ENCODE measurements at regions not wholly inside any gene's neighbourhood (a gene's known extent, or its start where the extent isn't known, plus 50 kb on each side); places are given as distances from the start of the nearest gene placed in this dataset.

GRCh38 chr4:43716721-43717395, 731.8 kb downstream of the KCTD8 start:
- H3K9ac ChIP-seq (ENCODE audit: low read length): no peak overlapping the region

GRCh38 chr4:43718369-43718768, 730.2 kb downstream of the KCTD8 start:
- Histone ChIP-seq H3K9me3 (ENCODE audit: control insufficient read depth, insufficient read depth, low read depth, low read length) (no peaks in the 10 kb centered on the region), H3K36me3 (ENCODE audit: control insufficient read depth, insufficient read depth, low read length) (no peaks in the 10 kb centered on the region), H3K27me3 (ENCODE audit: control insufficient read depth, insufficient read depth, low read length) (no peaks in the 10 kb centered on the region), H3K4me3 (ENCODE audit: low read depth, low read length) (no peak overlapping the region), H3K9ac (ENCODE audit: low read length) (no peak overlapping the region), H3K27ac (ENCODE audit: low read depth, low read length) (no peak overlapping the region), H3K4me1 (ENCODE audit: control insufficient read depth, insufficient read depth, low read length) (no peaks in the 10 kb centered on the region)

More at GRCh38 chr4:43716721-43717395, 731.8 kb downstream of the KCTD8 start:
- no peaks in the 10 kb centered on the region for H3K9me3 ChIP-seq (ENCODE audit: control insufficient read depth, insufficient read depth, low read depth, low read length)
- H3K4me1 ChIP-seq (ENCODE audit: control insufficient read depth, insufficient read depth, low read length): no peaks in the 10 kb centered on the region
- H3K4me3 ChIP-seq (ENCODE audit: low read depth, low read length): no peak overlapping the region
- H3K36me3 ChIP-seq (ENCODE audit: control insufficient read depth, insufficient read depth, low read length): no peaks in the 10 kb centered on the region
- no peaks in the 10 kb centered on the region for H3K27me3 ChIP-seq (ENCODE audit: control insufficient read depth, insufficient read depth, low read length)
- H3K27ac ChIP-seq (ENCODE audit: low read depth, low read length): no peak overlapping the region

- H3K27ac ChIP-seq (ENCODE audit: low read depth, low read length): no peak overlapping the region
These were observed 715.7 kb downstream of the KCTD8 start for GRCh38 chr4:43732829-43733426.

GRCh38 chr4:43742083-43742482, 706.5 kb downstream of the KCTD8 start:
- Histone ChIP-seq H3K4me3 (ENCODE audit: low read depth, low read length) (no peak overlapping the region), H3K9me3 (ENCODE audit: control insufficient read depth, insufficient read depth, low read depth, low read length) (no peaks in the 10 kb centered on the region), H3K36me3 (ENCODE audit: control insufficient read depth, insufficient read depth, low read length) (no peaks in the 10 kb centered on the region), H3K4me1 (ENCODE audit: control insufficient read depth, insufficient read depth, low read length) (no peaks in the 10 kb centered on the region), H3K27ac (ENCODE audit: low read depth, low read length) (no peak overlapping the region), H3K9ac (ENCODE audit: low read length) (no peak overlapping the region), H3K27me3 (ENCODE audit: control insufficient read depth, insufficient read depth, low read length) (no peaks in the 10 kb centered on the region)

More at GRCh38 chr4:43732829-43733426, 715.7 kb downstream of the KCTD8 start:
- Histone ChIP-seq H3K36me3 (ENCODE audit: control insufficient read depth, insufficient read depth, low read length) (no peaks in the 10 kb centered on the region), H3K9me3 (ENCODE audit: control insufficient read depth, insufficient read depth, low read depth, low read length) (0 out of 2 replicates have a peak, but pooled peaks cover 8% of the 10 kb centered on the region), H3K4me3 (ENCODE audit: low read depth, low read length) (no peak overlapping the region), H3K27me3 (ENCODE audit: control insufficient read depth, insufficient read depth, low read length) (no peaks in the 10 kb centered on the region), H3K4me1 (ENCODE audit: control insufficient read depth, insufficient read depth, low read length) (no peaks in the 10 kb centered on the region), H3K9ac (ENCODE audit: low read length) (no peak overlapping the region)

- peaks cover 5% of the 10 kb centered on the region; the same call in 1 of the 2 replicates for H3K4me1 ChIP-seq (ENCODE audit: control insufficient read depth, insufficient read depth, low read length)
- no peak overlapping the region for H3K4me3 ChIP-seq (ENCODE audit: low read depth, low read length)
- H3K27ac ChIP-seq (ENCODE audit: low read depth, low read length): no peak overlapping the region
- H3K36me3 ChIP-seq (ENCODE audit: control insufficient read depth, insufficient read depth, low read length): no peaks in the 10 kb centered on the region
- no peak overlapping the region for H3K9ac ChIP-seq (ENCODE audit: low read length)
- no peaks in the 10 kb centered on the region for H3K27me3 ChIP-seq (ENCODE audit: control insufficient read depth, insufficient read depth, low read length)
- H3K9me3 ChIP-seq (ENCODE audit: control insufficient read depth, insufficient read depth, low read depth, low read length): no peaks in the 10 kb centered on the region
These were observed 694.0 kb downstream of the KCTD8 start for GRCh38 chr4:43754566-43754965.

- Histone ChIP-seq H3K9ac (ENCODE audit: low read length) (no peak overlapping the region), H3K36me3 (ENCODE audit: control insufficient read depth, insufficient read depth, low read length) (no peaks in the 10 kb centered on the region), H3K4me3 (ENCODE audit: low read depth, low read length) (no peak overlapping the region), H3K27me3 (ENCODE audit: control insufficient read depth, insufficient read depth, low read length) (no peaks in the 10 kb centered on the region), H3K27ac (ENCODE audit: low read depth, low read length) (no peak overlapping the region), H3K9me3 (ENCODE audit: control insufficient read depth, insufficient read depth, low read depth, low read length) (no peaks in the 10 kb centered on the region), H3K4me1 (ENCODE audit: control insufficient read depth, insufficient read depth, low read length) (peaks cover 5% of the 10 kb centered on the region; the same call in 1 of the 2 replicates)
These were observed 691.5 kb downstream of the KCTD8 start for GRCh38 chr4:43757147-43757546.

- Histone ChIP-seq H3K4me3 (ENCODE audit: low read depth, low read length) (no peak overlapping the region), H3K4me1 (ENCODE audit: control insufficient read depth, insufficient read depth, low read length) (peaks cover 5% of the 10 kb centered on the region; the same call in 1 of the 2 replicates), H3K36me3 (ENCODE audit: control insufficient read depth, insufficient read depth, low read length) (no peaks in the 10 kb centered on the region), H3K27me3 (ENCODE audit: control insufficient read depth, insufficient read depth, low read length) (no peaks in the 10 kb centered on the region), H3K27ac (ENCODE audit: low read depth, low read length) (no peak overlapping the region), H3K9ac (ENCODE audit: low read length) (no peak overlapping the region), H3K9me3 (ENCODE audit: control insufficient read depth, insufficient read depth, low read depth, low read length) (no peaks in the 10 kb centered on the region)
These were observed 689.8 kb downstream of the KCTD8 start for GRCh38 chr4:43758836-43759235.

GRCh38 chr4:43763029-43763610, 685.5 kb downstream of the KCTD8 start:
- Histone ChIP-seq H3K27ac (ENCODE audit: low read depth, low read length) (no peak overlapping the region), H3K4me1 (ENCODE audit: control insufficient read depth, insufficient read depth, low read length) (no peaks in the 10 kb centered on the region), H3K27me3 (ENCODE audit: control insufficient read depth, insufficient read depth, low read length) (no peaks in the 10 kb centered on the region), H3K9me3 (ENCODE audit: control insufficient read depth, insufficient read depth, low read depth, low read length) (no peaks in the 10 kb centered on the region), H3K36me3 (ENCODE audit: control insufficient read depth, insufficient read depth, low read length) (no peaks in the 10 kb centered on the region), H3K4me3 (ENCODE audit: low read depth, low read length) (no peak overlapping the region), H3K9ac (ENCODE audit: low read length) (no peak overlapping the region)

- Histone ChIP-seq H3K36me3 (ENCODE audit: control insufficient read depth, insufficient read depth, low read length) (no peaks in the 10 kb centered on the region), H3K4me3 (ENCODE audit: low read depth, low read length) (no peak overlapping the region), H3K27ac (ENCODE audit: low read depth, low read length) (no peak overlapping the region), H3K9me3 (ENCODE audit: control insufficient read depth, insufficient read depth, low read depth, low read length) (no peaks in the 10 kb centered on the region), H3K4me1 (ENCODE audit: control insufficient read depth, insufficient read depth, low read length) (no peaks in the 10 kb centered on the region), H3K27me3 (ENCODE audit: control insufficient read depth, insufficient read depth, low read length) (no peaks in the 10 kb centered on the region), H3K9ac (ENCODE audit: low read length) (no peak overlapping the region)
These were observed 683.1 kb downstream of the KCTD8 start for GRCh38 chr4:43765514-43765913.

- Histone ChIP-seq H3K4me3 (ENCODE audit: low read depth, low read length) (no peak overlapping the region), H3K36me3 (ENCODE audit: control insufficient read depth, insufficient read depth, low read length) (no peaks in the 10 kb centered on the region), H3K27ac (ENCODE audit: low read depth, low read length) (no peak overlapping the region), H3K9ac (ENCODE audit: low read length) (no peak overlapping the region), H3K27me3 (ENCODE audit: control insufficient read depth, insufficient read depth, low read length) (no peaks in the 10 kb centered on the region), H3K4me1 (ENCODE audit: control insufficient read depth, insufficient read depth, low read length) (no peaks in the 10 kb centered on the region), H3K9me3 (ENCODE audit: control insufficient read depth, insufficient read depth, low read depth, low read length) (no peaks in the 10 kb centered on the region)
These were observed 682.0 kb downstream of the KCTD8 start for GRCh38 chr4:43766648-43767047.

- no peak overlapping the region for H3K27ac ChIP-seq (ENCODE audit: low read depth, low read length)
- no peaks in the 10 kb centered on the region for H3K27me3 ChIP-seq (ENCODE audit: control insufficient read depth, insufficient read depth, low read length)
- no peak overlapping the region for H3K4me3 ChIP-seq (ENCODE audit: low read depth, low read length)
- H3K4me1 ChIP-seq (ENCODE audit: control insufficient read depth, insufficient read depth, low read length): no peaks in the 10 kb centered on the region
- no peak overlapping the region for H3K9ac ChIP-seq (ENCODE audit: low read length)
- no peaks in the 10 kb centered on the region for H3K36me3 ChIP-seq (ENCODE audit: control insufficient read depth, insufficient read depth, low read length)
- H3K9me3 ChIP-seq (ENCODE audit: control insufficient read depth, insufficient read depth, low read depth, low read length): no peaks in the 10 kb centered on the region
These were observed 672.2 kb downstream of the KCTD8 start for GRCh38 chr4:43776371-43776770.

All from HUES6 (cell line).